ENCODE measurements at regions not wholly inside any gene's neighbourhood (a gene's known extent, or its start where the extent isn't known, plus 50 kb on each side); places are given as distances from the start of the nearest gene placed in this dataset.

DNA sequence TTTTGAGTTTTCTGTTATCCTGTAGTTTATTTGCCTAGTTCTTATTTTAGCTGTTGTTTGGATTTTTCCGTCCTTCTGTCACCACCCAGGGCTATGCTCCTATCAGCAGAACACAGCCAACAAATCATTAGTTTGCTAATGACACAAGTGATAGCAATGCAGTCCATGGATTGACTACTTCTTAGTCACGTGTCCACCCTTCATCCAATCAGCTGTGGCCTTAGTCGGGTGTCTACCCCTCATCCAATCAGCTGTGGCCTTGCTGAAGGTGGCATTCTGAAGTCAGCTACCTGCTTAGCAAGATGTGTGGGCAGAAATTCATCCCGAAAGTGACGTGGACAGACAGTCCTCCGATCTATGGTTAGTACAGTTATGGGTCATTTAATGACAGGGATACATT, 182.3 kb downstream of the GALC start:
- no peak overlapping the region for H3K4me2 ChIP-seq
- no peaks in the 10 kb centered on the region for H3F3A ChIP-seq (ENCODE audit: low read depth)
- no peak for DNase-seq (ENCODE audit: low spot score)
- no peak overlapping the region for H3K9ac ChIP-seq
- no peaks in the 10 kb centered on the region for H3K79me2 ChIP-seq (ENCODE audit: low read depth)
- H3K27ac ChIP-seq = no peak overlapping the region
- H3K27me3 Mint-ChIP-seq (ENCODE audit: insufficient read depth, low read depth) = peaks cover 3% of the 10 kb centered on the region
- H2AFZ ChIP-seq (replicated peaks) = no peak overlapping the region
- H3K4me1 Mint-ChIP-seq = no peaks in the 10 kb centered on the region
- H3K36me3 ChIP-seq = no peaks in the 10 kb centered on the region
- H3K27ac Mint-ChIP-seq = no peak overlapping the region
- no peak overlapping the region for H3K4me3 Mint-ChIP-seq
- no peaks in the 10 kb centered on the region for H3K27me3 ChIP-seq
- H3K4me1 ChIP-seq = no peaks in the 10 kb centered on the region
- H3K9me3 ChIP-seq (ENCODE audit: low read depth) = no peaks in the 10 kb centered on the region
- no peak for TF ChIP-seq CTCF (IDR thresholded peaks at IDR 0.05)
- TF ChIP-seq EZH2phosphoT487 (IDR thresholded peaks at IDR 0.05) = no peak
- TF ChIP-seq EZH2 (IDR thresholded peaks at IDR 0.05) = no peak
- H4K20me1 ChIP-seq (ENCODE audit: low read depth) = no peaks in the 10 kb centered on the region
- no peaks in the 10 kb centered on the region for H3K36me3 Mint-ChIP-seq
- no peaks in the 10 kb centered on the region for H3K9me3 Mint-ChIP-seq
- H3K4me3 ChIP-seq = no peak overlapping the region

DNA sequence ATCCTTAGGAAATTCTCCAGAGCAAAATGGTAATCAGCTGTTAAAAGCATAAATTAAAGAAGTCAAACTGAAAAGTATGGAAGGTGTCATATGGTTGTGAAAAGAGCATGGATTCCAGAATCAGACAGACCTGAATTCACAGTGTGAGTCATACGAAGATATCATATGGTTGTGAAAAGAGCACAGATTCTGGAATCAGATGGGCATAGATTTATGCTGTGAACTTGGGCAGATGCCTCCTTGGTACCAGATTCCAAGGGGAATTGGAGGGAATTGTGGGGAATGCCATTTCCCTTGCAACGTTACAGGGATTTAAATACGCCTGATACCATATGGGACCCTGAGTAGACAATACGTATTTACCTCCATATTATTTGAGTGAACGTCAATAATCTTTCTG, 183.7 kb downstream of the GALC start:
- no peak for DNase-seq (ENCODE audit: low spot score)
- no peak overlapping the region for H3K4me3 Mint-ChIP-seq
- H3K27ac ChIP-seq = no peak overlapping the region
- H3K4me2 ChIP-seq = no peak overlapping the region
- H3K4me1 ChIP-seq = no peaks in the 10 kb centered on the region
- H3K9ac ChIP-seq = no peak overlapping the region
- H2AFZ ChIP-seq (replicated peaks) = no peak overlapping the region
- no peak overlapping the region for H3K27ac Mint-ChIP-seq
- H3K36me3 ChIP-seq = no peaks in the 10 kb centered on the region
- H3F3A ChIP-seq (ENCODE audit: low read depth) = no peaks in the 10 kb centered on the region
- peaks cover 4% of the 10 kb centered on the region for H3K9me3 Mint-ChIP-seq
- TF ChIP-seq EZH2 (IDR thresholded peaks at IDR 0.05) (no peak), CTCF (IDR thresholded peaks at IDR 0.05) (no peak), EZH2phosphoT487 (IDR thresholded peaks at IDR 0.05) (no peak)
- H3K27me3 ChIP-seq = no peaks in the 10 kb centered on the region
- H3K27me3 Mint-ChIP-seq (ENCODE audit: insufficient read depth, low read depth) = peaks cover 2% of the 10 kb centered on the region
- no peak overlapping the region for H3K4me3 ChIP-seq
- no peaks in the 10 kb centered on the region for H3K79me2 ChIP-seq (ENCODE audit: low read depth)
- H3K9me3 ChIP-seq (ENCODE audit: low read depth) = no peaks in the 10 kb centered on the region
- no peaks in the 10 kb centered on the region for H4K20me1 ChIP-seq (ENCODE audit: low read depth)
- no peaks in the 10 kb centered on the region for H3K4me1 Mint-ChIP-seq
- H3K36me3 Mint-ChIP-seq = no peaks in the 10 kb centered on the region

DNA sequence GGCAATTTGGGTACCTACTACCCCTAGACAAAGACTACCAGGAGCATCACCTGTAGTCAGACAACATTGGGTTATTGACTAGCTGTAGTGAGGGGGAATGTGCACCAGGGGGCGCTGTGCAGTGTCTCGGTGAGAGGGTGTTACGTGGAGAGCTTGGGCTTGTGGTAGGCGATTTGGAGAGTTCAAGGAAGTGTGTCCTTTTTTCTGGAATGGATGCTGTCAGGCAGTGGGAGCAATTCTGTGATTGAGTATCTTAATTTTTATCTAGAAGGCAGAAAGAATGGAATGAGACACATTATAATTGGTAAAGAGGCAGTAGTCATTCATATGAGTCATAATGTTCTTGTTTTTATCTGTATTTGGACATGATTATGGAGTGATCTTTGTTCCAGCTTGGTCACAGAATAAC, 187.7 kb downstream of the GALC start:
- no peak overlapping the region for H3K4me2 ChIP-seq
- H3K9ac ChIP-seq = no peak overlapping the region
- H3K27ac ChIP-seq = no peak overlapping the region
- H3K4me1 ChIP-seq = no peaks in the 10 kb centered on the region
- H3K36me3 Mint-ChIP-seq = no peaks in the 10 kb centered on the region
- H3K4me3 Mint-ChIP-seq = no peak overlapping the region
- H3K4me3 ChIP-seq = no peak overlapping the region
- no peaks in the 10 kb centered on the region for H3F3A ChIP-seq (ENCODE audit: low read depth)
- DNase-seq (ENCODE audit: low spot score) = peak; percentile 18
- H3K4me1 Mint-ChIP-seq = no peaks in the 10 kb centered on the region
- H2AFZ ChIP-seq (replicated peaks) = no peak overlapping the region
- no peaks in the 10 kb centered on the region for H3K36me3 ChIP-seq
- H3K9me3 Mint-ChIP-seq = peaks cover 4% of the 10 kb centered on the region
- H3K79me2 ChIP-seq (ENCODE audit: low read depth) = no peaks in the 10 kb centered on the region
- no peaks in the 10 kb centered on the region for H4K20me1 ChIP-seq (ENCODE audit: low read depth)
- H3K9me3 ChIP-seq (ENCODE audit: low read depth) = no peaks in the 10 kb centered on the region
- no peak overlapping the region for H3K27ac Mint-ChIP-seq
- H3K27me3 Mint-ChIP-seq (ENCODE audit: insufficient read depth, low read depth) = peaks cover 2% of the 10 kb centered on the region
- TF ChIP-seq EZH2phosphoT487 (IDR thresholded peaks at IDR 0.05) (no peak), CTCF (IDR thresholded peaks at IDR 0.05) (peak; percentile 63), EZH2 (IDR thresholded peaks at IDR 0.05) (no peak)
- no peaks in the 10 kb centered on the region for H3K27me3 ChIP-seq

DNA sequence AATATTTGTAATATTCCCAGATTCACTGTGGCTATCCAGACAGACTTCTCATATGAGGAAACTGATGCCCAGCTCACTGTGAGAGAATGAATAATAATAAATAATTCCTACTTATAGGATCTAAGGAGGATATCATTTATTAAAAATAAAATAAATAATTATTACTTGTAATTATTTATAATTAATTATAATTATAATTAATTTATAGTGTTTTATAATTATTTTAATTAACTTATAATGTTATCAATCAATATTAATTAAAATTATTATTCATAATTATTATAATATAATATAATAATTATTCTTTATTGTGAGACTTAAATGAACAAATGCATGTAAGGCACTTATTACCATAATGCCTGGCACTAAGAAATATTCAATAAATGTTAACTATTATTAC, 192.8 kb downstream of the GALC start:
- no peak overlapping the region for H3K9ac ChIP-seq
- Mint-ChIP-seq H3K4me1 (peaks cover 3% of the 10 kb centered on the region), H3K27me3 (ENCODE audit: insufficient read depth, low read depth) (peaks cover 2% of the 10 kb centered on the region), H3K4me3 (no peak overlapping the region), H3K27ac (no peak overlapping the region), H3K36me3 (no peaks in the 10 kb centered on the region), H3K9me3 (peaks cover 2% of the 10 kb centered on the region)
- H3K4me1 ChIP-seq = peaks cover 27% of the 10 kb centered on the region
- H3K9me3 ChIP-seq (ENCODE audit: low read depth) = no peaks in the 10 kb centered on the region
- H3K4me3 ChIP-seq = no peak overlapping the region
- no peak overlapping the region for H3K4me2 ChIP-seq
- H4K20me1 ChIP-seq (ENCODE audit: low read depth) = no peaks in the 10 kb centered on the region
- no peaks in the 10 kb centered on the region for H3K27me3 ChIP-seq
- H2AFZ ChIP-seq (replicated peaks) = no peak overlapping the region
- no peaks in the 10 kb centered on the region for H3K36me3 ChIP-seq
- TF ChIP-seq EZH2 (IDR thresholded peaks at IDR 0.05) = no peak
- TF ChIP-seq CTCF (IDR thresholded peaks at IDR 0.05) = no peak
- no peak for TF ChIP-seq EZH2phosphoT487 (IDR thresholded peaks at IDR 0.05)
- no peaks in the 10 kb centered on the region for H3K79me2 ChIP-seq (ENCODE audit: low read depth)
- no peaks in the 10 kb centered on the region for H3F3A ChIP-seq (ENCODE audit: low read depth)
- H3K27ac ChIP-seq = no peak overlapping the region
- DNase-seq (ENCODE audit: low spot score) = no peak

Data from neural progenitor cell (in vitro differentiated cells).